ENCODE measurements at regions not wholly inside any gene's neighbourhood (a gene's known extent, or its start where the extent isn't known, plus 50 kb on each side); places are given as distances from the start of the nearest gene placed in this dataset.
"Not testable (repeated sequence)": the region's sequence is repeated elsewhere in the genome, so short reads cannot be mapped to it uniquely, and the experiment has no call there.

DNA sequence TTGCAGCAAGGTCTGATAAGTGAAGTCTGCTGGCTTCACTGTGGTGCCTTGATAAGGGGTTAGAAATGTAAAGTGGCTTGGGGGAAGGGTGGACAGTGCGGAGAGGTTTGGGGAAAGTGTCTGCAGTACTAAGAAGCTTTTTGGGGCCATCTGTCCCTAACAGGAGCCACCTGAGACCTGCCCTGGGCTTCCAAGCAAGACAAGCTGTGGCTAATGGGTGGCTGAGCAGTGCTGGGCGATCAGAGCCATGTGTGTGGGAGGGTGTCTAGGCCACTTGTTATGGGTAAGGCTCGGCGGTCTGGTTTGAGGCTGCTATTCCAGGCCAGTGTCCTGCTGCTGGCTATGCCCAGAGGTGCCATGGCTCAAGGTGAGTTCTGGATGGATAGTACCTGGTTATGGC lies 185.4 kb upstream of the MTMR8 start:
- Histone ChIP-seq H2AFZ (no peak overlapping the region), H3K4me2 (no peak overlapping the region), H4K20me1 (ENCODE audit: insufficient read depth, poor library complexity, severe bottlenecking) (no peaks in the 10 kb centered on the region), H3K27me3 (no peaks in the 10 kb centered on the region), H3K27ac (no peak overlapping the region), H3K9me3 (ENCODE audit: low read depth) (no peaks in the 10 kb centered on the region), H3K4me1 (ENCODE audit: insufficient read depth) (no peaks in the 10 kb centered on the region), H3K4me3 (no peak overlapping the region), H3K79me2 (no peaks in the 10 kb centered on the region), H3K36me3 (replicated peaks; ENCODE audit: insufficient read depth, low read depth) (no peaks in the 10 kb centered on the region), H3K9me2 (replicated peaks; ENCODE audit: insufficient read depth) (no peaks in the 10 kb centered on the region)
- TF ChIP-seq, protein P1, sequence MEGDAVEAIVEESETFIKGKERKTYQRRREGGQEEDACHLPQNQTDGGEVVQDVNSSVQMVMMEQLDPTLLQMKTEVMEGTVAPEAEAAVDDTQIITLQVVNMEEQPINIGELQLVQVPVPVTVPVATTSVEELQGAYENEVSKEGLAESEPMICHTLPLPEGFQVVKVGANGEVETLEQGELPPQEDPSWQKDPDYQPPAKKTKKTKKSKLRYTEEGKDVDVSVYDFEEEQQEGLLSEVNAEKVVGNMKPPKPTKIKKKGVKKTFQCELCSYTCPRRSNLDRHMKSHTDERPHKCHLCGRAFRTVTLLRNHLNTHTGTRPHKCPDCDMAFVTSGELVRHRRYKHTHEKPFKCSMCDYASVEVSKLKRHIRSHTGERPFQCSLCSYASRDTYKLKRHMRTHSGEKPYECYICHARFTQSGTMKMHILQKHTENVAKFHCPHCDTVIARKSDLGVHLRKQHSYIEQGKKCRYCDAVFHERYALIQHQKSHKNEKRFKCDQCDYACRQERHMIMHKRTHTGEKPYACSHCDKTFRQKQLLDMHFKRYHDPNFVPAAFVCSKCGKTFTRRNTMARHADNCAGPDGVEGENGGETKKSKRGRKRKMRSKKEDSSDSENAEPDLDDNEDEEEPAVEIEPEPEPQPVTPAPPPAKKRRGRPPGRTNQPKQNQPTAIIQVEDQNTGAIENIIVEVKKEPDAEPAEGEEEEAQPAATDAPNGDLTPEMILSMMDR (IDR thresholded peaks at IDR 0.05; ENCODE audit: poor library complexity), result no peak
- TF ChIP-seq EZH2phosphoT487 (IDR thresholded peaks at IDR 0.05; ENCODE audit: low read depth, severe bottlenecking, unreplicated experiment) (no peak), EZH2 (IDR thresholded peaks at IDR 0.05; ENCODE audit: borderline replicate concordance) (no peak)
- DNase-seq (ENCODE audit: low spot score), result no peak
- WGBS (ENCODE audit: low lambda C conversion rate, missing lambda C conversion rate), result 50% methylated on average over 4 of the region's 4 CpGs

DNA sequence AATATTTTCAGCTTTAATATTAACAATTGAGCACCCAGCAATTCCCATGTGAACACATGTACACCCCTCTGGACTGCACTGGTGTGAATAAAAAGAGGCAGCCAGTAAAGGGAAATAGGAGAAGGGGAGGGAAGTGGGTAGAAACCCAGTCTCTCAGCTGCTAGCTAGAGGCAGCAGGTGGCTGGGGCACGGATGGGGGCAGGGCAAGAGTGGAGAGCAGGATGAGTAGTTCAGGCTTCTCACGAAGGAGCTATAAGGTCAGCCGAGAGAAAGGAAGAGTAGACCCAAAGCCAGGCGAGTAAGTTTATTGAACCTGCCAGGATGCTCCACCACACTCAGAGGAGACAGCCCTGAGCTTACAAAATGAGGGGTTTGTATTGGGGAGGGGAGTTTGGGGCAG lies 184.8 kb upstream of the MTMR8 start:
- Histone ChIP-seq H3K4me1 (ENCODE audit: insufficient read depth) (no peaks in the 10 kb centered on the region), H3K27me3 (no peaks in the 10 kb centered on the region), H3K9me2 (replicated peaks; ENCODE audit: insufficient read depth) (no peaks in the 10 kb centered on the region), H3K36me3 (replicated peaks; ENCODE audit: insufficient read depth, low read depth) (no peaks in the 10 kb centered on the region), H3K4me3 (no peak overlapping the region), H3K9me3 (ENCODE audit: low read depth) (no peaks in the 10 kb centered on the region), H4K20me1 (ENCODE audit: insufficient read depth, poor library complexity, severe bottlenecking) (no peaks in the 10 kb centered on the region), H3K4me2 (no peak overlapping the region), H3K79me2 (no peaks in the 10 kb centered on the region), H2AFZ (no peak overlapping the region), H3K27ac (no peak overlapping the region)
- no peak for DNase-seq (ENCODE audit: low spot score)
- WGBS (ENCODE audit: low lambda C conversion rate, missing lambda C conversion rate), result 27% methylated on average over 4 of the region's 4 CpGs
- no peak for TF ChIP-seq EZH2 (IDR thresholded peaks at IDR 0.05; ENCODE audit: borderline replicate concordance)
- TF ChIP-seq EZH2phosphoT487 (IDR thresholded peaks at IDR 0.05; ENCODE audit: low read depth, severe bottlenecking, unreplicated experiment), result no peak
- TF ChIP-seq, protein P1 (IDR thresholded peaks at IDR 0.05; ENCODE audit: poor library complexity), result no peak

DNA sequence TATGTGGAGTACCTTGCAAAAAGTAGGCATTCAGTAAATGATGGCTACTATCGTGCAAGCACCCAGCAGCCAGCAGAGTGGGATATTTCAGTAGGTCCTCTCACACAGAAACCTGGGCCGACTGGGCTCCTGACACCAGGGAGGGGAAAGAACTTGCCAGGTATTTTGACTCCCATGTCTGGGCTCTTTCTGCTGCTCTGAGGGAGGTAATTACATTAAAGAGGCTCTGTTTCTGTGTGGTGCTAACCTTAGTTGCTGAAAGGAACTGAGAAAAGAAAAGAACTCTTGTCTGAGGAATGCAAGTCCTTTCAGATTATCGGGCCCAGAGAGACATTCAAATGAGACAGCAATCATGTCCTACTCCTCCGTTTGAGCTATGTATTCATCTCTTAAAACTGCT lies 175.8 kb upstream of the MTMR8 start:
- Histone ChIP-seq H4K20me1 (ENCODE audit: insufficient read depth, poor library complexity, severe bottlenecking) (no peaks in the 10 kb centered on the region), H3K4me2 (no peak overlapping the region), H2AFZ (no peak overlapping the region), H3K27me3 (no peaks in the 10 kb centered on the region), H3K4me3 (no peak overlapping the region), H3K9me3 (ENCODE audit: low read depth) (no peaks in the 10 kb centered on the region), H3K36me3 (replicated peaks; ENCODE audit: insufficient read depth, low read depth) (no peaks in the 10 kb centered on the region), H3K9me2 (replicated peaks; ENCODE audit: insufficient read depth) (no peaks in the 10 kb centered on the region), H3K27ac (no peak overlapping the region), H3K4me1 (ENCODE audit: insufficient read depth) (no peaks in the 10 kb centered on the region), H3K79me2 (no peaks in the 10 kb centered on the region)
- no peak for DNase-seq (ENCODE audit: low spot score)
- TF ChIP-seq, protein P1 (IDR thresholded peaks at IDR 0.05; ENCODE audit: poor library complexity), result no peak
- TF ChIP-seq EZH2phosphoT487 (IDR thresholded peaks at IDR 0.05; ENCODE audit: low read depth, severe bottlenecking, unreplicated experiment) (no peak), EZH2 (IDR thresholded peaks at IDR 0.05; ENCODE audit: borderline replicate concordance) (no peak)
- WGBS (ENCODE audit: low lambda C conversion rate, missing lambda C conversion rate), result 37% methylated on average over 4 of the region's 4 CpGs

DNA sequence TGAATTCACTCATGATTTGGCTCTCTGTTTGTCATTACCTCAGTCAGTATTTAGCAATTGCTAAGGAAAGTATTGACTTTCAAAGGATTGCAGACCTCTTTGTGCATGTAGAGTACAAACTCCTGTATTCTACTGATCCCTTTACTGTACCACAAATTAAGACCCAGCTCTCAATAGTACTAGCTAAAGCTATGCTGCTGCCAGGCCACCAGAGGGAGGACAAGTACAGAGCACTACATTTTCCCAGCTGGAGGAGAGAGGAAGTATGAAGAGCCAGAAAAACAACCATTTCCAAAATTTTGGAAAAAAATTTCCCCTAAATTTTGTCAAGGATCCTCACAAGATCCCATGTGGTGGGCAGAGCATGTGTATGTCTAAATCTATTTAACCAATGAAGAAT lies 175.0 kb upstream of the MTMR8 start:
- H3K27me3 ChIP-seq, result no peaks in the 10 kb centered on the region
- no peaks in the 10 kb centered on the region for H3K4me1 ChIP-seq (ENCODE audit: insufficient read depth)
- H3K4me2 ChIP-seq, result no peak overlapping the region
- no peak overlapping the region for H2AFZ ChIP-seq
- no peak overlapping the region for H3K4me3 ChIP-seq
- TF ChIP-seq EZH2phosphoT487 (IDR thresholded peaks at IDR 0.05; ENCODE audit: low read depth, severe bottlenecking, unreplicated experiment) (no peak), EZH2 (IDR thresholded peaks at IDR 0.05; ENCODE audit: borderline replicate concordance) (no peak)
- TF ChIP-seq, protein P1 (IDR thresholded peaks at IDR 0.05; ENCODE audit: poor library complexity), result peak; percentile 22
- H3K36me3 ChIP-seq (replicated peaks; ENCODE audit: insufficient read depth, low read depth), result no peaks in the 10 kb centered on the region
- H3K9me2 ChIP-seq (replicated peaks; ENCODE audit: insufficient read depth), result no peaks in the 10 kb centered on the region
- H3K27ac ChIP-seq, result no peak overlapping the region
- no peak for DNase-seq (ENCODE audit: low spot score)
- H3K9me3 ChIP-seq (ENCODE audit: low read depth), result no peaks in the 10 kb centered on the region
- no peaks in the 10 kb centered on the region for H4K20me1 ChIP-seq (ENCODE audit: insufficient read depth, poor library complexity, severe bottlenecking)
- no peaks in the 10 kb centered on the region for H3K79me2 ChIP-seq

DNA sequence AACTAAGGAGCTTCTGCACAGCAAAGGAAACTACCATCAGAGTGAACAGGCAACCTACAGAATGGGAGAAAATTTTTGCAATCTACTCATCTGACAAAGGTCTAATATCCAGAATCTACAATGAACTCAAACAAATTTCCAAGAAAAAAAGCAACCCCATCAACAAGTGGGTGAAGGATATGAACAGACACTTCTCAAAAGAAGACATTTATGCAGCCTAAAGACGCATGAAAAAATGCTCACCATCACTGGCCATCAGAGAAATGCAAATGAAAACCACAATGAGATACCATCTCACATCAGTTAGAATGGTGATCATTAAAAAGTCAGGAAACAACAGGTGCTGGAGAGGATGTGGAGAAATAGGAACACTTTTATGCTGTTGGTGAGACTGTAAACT lies 170.1 kb upstream of the MTMR8 start:
- not testable (repeated sequence) for H3K9me3 ChIP-seq (ENCODE audit: low read depth); H3K36me3 ChIP-seq (replicated peaks; ENCODE audit: insufficient read depth, low read depth); H3K27ac ChIP-seq; H3K4me1 ChIP-seq (ENCODE audit: insufficient read depth); DNase-seq (ENCODE audit: low spot score); H3K4me3 ChIP-seq; H3K27me3 ChIP-seq; H3K4me2 ChIP-seq; H3K79me2 ChIP-seq; H3K9me2 ChIP-seq (replicated peaks; ENCODE audit: insufficient read depth); H4K20me1 ChIP-seq (ENCODE audit: insufficient read depth, poor library complexity, severe bottlenecking); H2AFZ ChIP-seq
- 71% methylated on average over 1 of the region's 1 CpG for WGBS (ENCODE audit: low lambda C conversion rate, missing lambda C conversion rate)
